Fibroblast of the aortic adventitia (primary cell): ENCODE measurements at regions not wholly inside any gene's neighbourhood (a gene's known extent, or its start where the extent isn't known, plus 50 kb on each side); places are given as distances from the start of the nearest gene placed in this dataset.

Source experiments
- DNase-seq: peaks from one replicate; pipeline ENCODE4 v3.0.0-alpha.2; 2010; ENCODE audit warnings: low read depth
- H3K4me3 ChIP-seq: 2 replicates; pipeline ENCODE4 v1.5.1; 2011; ENCODE audit warnings: low read depth, mild to moderate bottlenecking, control low read depth, low read length, moderate library complexity
- TF ChIP-seq, protein P1 (sequence below): IDR thresholded peaks from 2 replicates; pipeline ENCODE4 v1.5.1; 2011; ENCODE audit warnings: mild to moderate bottlenecking, low read length, control low read depth, inconsistent platforms; ENCODE audit not compliant: insufficient read depth

DNA sequence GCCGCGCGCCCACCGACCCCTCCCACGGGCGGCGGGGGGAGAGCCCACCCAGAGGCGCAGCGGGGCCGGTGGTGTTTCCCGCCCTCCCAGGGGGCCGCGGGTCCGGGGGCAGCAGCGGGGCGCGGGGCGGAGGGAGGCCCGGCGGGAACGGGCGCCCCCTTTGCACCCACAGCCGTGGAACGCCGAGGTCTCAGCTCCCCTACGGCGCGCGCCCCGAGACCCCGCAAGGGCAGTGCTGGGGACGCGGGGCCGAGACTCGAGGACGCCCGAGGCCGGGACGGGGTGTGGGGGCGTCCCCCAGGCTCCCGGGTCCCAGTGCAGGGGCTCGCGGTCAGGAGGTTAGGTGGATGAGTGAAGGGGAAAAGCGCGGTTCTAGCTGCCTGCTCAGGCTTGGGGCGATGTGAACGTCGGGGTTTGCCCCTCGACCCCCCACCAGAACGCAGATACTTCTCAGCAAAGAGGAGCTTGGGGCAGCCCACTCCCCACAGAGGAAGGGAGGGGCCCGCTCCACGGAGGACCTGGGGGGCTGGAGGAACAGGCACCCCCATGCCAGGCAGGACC is 65.5 kb upstream of the BHLHE23 start:
- TF ChIP-seq, protein P1, sequence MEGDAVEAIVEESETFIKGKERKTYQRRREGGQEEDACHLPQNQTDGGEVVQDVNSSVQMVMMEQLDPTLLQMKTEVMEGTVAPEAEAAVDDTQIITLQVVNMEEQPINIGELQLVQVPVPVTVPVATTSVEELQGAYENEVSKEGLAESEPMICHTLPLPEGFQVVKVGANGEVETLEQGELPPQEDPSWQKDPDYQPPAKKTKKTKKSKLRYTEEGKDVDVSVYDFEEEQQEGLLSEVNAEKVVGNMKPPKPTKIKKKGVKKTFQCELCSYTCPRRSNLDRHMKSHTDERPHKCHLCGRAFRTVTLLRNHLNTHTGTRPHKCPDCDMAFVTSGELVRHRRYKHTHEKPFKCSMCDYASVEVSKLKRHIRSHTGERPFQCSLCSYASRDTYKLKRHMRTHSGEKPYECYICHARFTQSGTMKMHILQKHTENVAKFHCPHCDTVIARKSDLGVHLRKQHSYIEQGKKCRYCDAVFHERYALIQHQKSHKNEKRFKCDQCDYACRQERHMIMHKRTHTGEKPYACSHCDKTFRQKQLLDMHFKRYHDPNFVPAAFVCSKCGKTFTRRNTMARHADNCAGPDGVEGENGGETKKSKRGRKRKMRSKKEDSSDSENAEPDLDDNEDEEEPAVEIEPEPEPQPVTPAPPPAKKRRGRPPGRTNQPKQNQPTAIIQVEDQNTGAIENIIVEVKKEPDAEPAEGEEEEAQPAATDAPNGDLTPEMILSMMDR, result no peak
- no peak overlapping the region for H3K4me3 ChIP-seq
- no peak for DNase-seq

DNA sequence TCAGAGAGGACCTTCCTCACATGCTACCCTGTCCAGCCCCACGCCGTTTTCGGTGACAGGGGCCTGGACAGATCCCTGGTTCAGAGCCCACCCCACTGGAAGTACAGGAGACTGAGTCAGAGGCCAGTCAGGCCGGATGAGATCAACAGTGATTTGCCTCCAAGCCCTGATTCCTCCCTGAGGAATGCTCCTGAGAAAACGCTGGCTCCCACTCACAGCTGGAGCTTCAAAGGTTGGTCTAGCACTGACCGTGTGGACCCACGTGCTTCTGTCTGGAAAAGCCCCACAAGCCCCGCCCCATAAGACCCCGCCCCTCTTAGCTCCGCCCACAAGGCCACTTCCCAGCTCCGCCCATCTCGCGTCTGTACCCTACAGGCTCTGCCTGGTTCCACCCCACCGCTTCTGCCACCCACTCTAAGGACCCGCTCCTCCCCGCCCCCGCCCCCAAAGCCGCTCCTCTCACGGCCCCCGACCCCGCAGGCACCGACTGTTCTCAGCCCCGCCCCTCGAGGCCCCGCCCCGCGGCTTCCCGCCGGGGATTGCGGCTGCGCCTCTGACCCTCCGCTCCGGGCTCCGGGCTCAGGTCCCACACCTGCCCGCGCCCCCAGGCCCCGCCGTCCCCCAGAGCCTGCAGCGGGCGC is 64.9 kb upstream of the BHLHE23 start:
- TF ChIP-seq, protein P1, result no peak
- peak; percentile 59 for DNase-seq
- H3K4me3 ChIP-seq, result no peak overlapping the region

DNA sequence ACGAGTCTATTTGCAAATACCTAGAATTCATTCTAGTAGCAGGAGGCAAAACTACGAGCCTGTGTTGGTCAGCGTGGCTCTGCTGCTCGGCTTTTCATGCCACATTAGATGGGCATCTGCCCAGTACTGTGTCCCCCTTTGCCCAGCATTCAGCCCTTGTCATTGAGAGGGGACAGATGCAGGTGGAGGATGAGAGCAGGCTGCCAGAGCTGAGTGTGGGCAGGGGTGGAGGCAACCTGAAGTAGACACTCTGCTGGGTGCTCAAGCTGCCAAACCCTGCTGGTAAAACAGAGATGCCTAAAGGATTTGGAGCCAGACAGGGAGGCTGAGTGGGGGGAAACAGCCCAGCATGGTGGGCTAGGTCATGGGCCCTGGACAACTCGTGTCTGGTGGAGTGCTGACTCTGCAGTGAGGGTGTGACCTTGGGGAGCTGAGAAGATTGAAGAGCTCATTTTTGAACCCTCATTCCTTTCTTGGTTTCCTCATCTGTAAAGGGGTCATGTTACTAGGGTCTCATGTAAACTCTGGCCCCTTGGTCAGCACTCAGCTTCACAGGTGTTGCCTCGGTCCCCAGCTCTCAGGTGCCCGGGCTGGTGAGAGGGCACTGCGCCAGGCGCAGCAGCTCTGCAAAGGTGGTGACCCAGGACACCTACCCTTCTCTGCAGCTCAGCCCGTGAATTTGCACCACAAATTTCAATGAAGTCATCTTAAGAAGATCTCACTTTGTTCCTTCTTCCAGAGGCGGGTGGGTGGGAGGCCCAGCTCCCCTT is 64.2 kb upstream of the BHLHE23 start:
- DNase-seq, result no peak
- TF ChIP-seq, protein P1, result no peak
- H3K4me3 ChIP-seq, result no peak overlapping the region

DNA sequence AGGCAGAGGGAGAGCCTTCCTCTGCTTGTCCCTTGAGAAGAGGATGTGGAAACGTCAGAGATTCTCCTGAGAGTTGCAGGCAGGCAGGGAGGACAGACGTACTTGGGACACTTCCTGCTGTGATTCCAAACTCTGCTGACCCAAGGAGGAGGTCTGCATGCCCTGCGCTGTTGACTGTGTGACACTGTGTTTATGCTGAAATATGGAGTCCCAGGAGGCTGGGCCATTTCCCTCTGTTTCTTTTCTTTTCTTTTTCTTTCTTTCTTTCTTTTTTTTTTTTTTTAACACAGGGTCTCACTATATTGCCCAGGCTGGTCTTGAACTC is 63.5 kb upstream of the BHLHE23 start:
- no peak overlapping the region for H3K4me3 ChIP-seq
- no peak for DNase-seq
- TF ChIP-seq, protein P1, result no peak

DNA sequence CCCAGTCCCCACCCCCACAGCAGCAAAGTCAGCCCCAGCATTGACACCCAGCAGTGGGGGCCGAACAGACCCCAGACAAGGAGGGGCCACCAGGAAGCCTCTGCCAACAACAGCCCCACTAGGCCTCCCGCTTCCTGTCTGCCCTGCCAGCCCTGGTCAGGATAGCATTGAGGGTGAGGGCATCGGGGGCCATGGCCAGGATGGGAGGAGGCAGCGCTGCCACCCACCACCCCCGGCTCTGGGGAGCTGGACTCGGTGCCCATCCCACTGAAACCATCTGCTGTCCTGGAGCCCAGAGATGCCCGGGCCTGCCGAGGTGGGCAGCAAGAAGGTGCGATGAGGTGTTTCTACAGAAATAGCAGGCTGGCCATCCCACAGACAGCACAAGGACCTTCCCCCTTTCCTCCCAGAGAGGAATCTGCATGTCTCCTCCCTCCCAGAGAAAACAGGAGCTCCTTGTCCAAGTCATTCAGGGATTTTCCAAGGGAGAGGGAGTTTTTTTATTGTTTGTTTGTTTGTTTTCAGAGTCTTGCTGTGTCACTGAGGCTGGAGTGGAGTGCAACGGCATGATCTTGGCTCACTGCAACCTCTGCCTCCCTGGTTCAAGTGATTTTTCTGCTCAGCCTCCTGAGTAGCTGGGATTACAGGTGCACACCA is 62.1 kb upstream of the BHLHE23 start:
- no peak overlapping the region for H3K4me3 ChIP-seq
- no peak for DNase-seq
- TF ChIP-seq, protein P1, result no peak

DNA sequence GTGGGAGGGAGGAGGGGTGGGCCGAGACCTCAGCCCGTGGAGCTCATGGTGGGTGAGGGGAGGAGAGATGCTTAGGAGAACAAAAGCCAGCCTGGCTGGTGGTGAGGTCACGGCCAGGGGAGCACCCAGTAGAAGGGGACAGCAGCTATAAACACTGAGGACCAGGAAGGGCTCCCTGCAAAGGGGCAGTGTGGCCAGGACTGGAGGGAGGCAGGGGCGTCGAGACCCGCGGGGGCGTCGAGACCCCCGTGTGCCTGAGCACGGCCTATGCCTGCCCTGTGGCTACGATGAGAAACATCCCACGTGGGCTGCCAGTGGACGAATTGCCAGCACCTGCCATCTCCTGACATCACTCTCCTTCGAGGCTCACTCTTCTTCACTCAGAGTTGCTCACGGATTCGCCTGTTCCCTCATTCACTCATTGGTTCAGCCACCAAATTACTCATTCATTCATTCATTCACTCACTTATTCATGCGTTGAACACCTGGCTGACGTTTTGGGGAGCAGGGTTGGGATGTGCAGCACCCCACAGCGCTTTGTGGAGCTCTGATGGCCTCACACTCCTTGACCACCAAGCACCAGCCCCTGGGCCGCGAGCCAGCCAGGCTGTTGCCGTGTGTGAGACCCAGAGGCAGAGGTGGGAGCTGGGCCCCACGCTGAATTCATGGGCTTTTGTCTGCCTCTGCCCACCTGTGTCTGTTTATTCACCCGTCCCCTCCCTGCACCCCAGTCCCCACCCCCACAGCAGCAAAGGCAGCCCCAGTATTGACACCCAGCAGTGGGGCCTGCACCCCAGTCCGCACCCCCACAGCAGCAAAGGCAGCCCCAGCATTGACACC is 61.2 kb upstream of the BHLHE23 start:
- DNase-seq, result no peak
- H3K4me3 ChIP-seq, result no peak overlapping the region
- TF ChIP-seq, protein P1, result no peak
